ENCODE measurements at regions not wholly inside any gene's neighbourhood (a gene's known extent, or its start where the extent isn't known, plus 50 kb on each side); places are given as distances from the start of the nearest gene placed in this dataset.

DNA sequence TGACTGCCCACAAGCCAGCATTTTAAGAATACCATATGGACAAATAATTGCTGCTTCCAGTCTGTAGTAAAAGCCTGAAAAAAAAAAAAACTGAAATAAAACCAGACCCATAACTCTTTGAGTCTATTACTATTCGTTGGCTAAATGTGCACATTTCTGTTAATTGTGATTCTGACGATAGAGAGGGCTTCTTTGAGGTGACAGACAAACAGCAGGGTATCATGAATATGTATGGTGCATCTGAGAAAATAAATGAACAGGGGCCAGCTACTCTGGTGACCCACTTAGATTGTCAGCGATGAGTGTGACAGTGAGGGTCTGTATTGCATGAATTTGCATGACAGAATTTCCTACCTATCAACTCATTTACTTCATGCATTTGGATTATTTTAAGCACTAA, 427.8 kb upstream of the SOX11 start:
- Histone ChIP-seq H3K27me3 (ENCODE audit: control insufficient read depth in 1 of 2, insufficient read depth in 2 of 2, low read length in 2 of 2) (no peaks in the 10 kb centered on the region), H3K27ac (ENCODE audit: extremely low read length, insufficient read depth, low read length) (no peak overlapping the region), H3K4me1 (ENCODE audit: insufficient read depth, low read length) (no peaks in the 10 kb centered on the region), H2AFZ (ENCODE audit: low read length) (no peak overlapping the region), H3K79me2 (ENCODE audit: insufficient read depth, low read length) (no peaks in the 10 kb centered on the region), H3K9ac (ENCODE audit: insufficient read depth, low read depth, low read length) (no peak overlapping the region), H3K4me2 (ENCODE audit: low read depth, low read length) (no peak overlapping the region), H3K4me3 (replicated peaks in 1 of 3; ENCODE audit: insufficient read depth in 1 of 3, low read depth in 2 of 3, low read length in 3 of 3) (no peak overlapping the region), H3K36me3 (replicated peaks in 1 of 2; ENCODE audit: control insufficient read depth in 1 of 2, insufficient read depth in 2 of 2, low read length in 2 of 2) (no peaks in the 10 kb centered on the region), H3K9me3 (ENCODE audit: low read length) (peaks cover 90% of the 10 kb centered on the region), H4K20me1 (ENCODE audit: insufficient read depth, low read length) (no peaks in the 10 kb centered on the region)
- 2% methylated on average over 3 of the region's 3 CpGs for WGBS (ENCODE audit: low lambda C conversion rate)
- no TSS peak for BruUV-seq (replicated peaks)
- in situ Hi-C loops (cut with HindIII; ENCODE audit: extremely low pct_ligation_motif_present, low pct_unique_long_range_greater_than_20kb) (no loop called here), intact Hi-C loops (cut with micrococcal nuclease; ENCODE audit: unreplicated experiment) (loop anchor here (5.0 kb wide), 1 partner anchor 758 kb away; no protein-coding TSS in a partner anchor)
- TF ChIP-seq DR1 (CRISPR knock-in tag; IDR thresholded peaks at IDR 0.05) (no peak), CHCHD3 (CRISPR knock-in tag; IDR thresholded peaks at IDR 0.05) (no peak), ATF1 (CRISPR knock-in tag; IDR thresholded peaks at IDR 0.05) (no peak), ZNF749 (CRISPR knock-in tag; IDR thresholded peaks at IDR 0.05; ENCODE audit: borderline replicate concordance) (no peak)
- TF ChIP-seq, protein P1, sequence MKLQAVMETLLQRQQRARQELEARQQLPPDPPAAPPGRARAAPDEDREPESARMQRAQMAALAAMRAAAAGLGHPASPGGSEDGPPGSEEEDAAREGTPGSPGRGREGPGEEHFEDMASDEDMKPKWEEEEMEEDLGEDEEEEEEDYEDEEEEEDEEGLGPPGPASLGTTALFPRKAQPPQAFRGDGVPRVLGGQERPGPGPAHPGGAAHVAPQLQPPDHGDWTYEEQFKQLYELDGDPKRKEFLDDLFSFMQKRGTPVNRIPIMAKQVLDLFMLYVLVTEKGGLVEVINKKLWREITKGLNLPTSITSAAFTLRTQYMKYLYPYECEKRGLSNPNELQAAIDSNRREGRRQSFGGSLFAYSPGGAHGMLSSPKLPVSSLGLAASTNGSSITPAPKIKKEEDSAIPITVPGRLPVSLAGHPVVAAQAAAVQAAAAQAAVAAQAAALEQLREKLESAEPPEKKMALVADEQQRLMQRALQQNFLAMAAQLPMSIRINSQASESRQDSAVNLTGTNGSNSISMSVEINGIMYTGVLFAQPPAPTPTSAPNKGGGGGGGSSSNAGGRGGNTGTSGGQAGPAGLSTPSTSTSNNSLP (IDR thresholded peaks at IDR 0.05; ENCODE audit: low read depth, low read length), result no peak
- DNase-seq (ENCODE audit: low spot score) (no peak), FAIRE-seq (no peak), ATAC-seq (no peak)
- ChIA-PET POLR2A (no interaction called here), CTCF (ENCODE audit: low intra/inter-chr PET ratio, low total read pairs) (no interaction called here)

DNA sequence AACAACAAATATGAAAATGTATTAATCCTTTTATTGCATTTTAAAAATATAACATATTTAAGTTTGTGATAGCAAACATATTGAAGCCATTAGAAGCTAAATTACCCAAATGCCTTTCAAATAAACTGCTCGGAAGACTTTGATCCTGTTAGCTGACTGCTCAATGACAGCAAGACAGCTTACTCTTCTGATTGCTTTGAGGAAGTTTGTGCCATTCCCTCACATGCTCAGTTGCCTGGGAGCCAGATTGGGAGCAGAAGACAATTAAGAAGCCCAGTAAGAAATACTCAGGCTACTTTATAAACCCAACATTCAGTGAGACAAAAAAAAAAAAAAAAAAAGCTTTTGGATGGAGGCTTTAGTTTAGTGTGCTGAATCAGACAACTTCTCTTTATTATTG, 407.1 kb upstream of the SOX11 start:
- CTCF ChIA-PET (ENCODE audit: low intra/inter-chr PET ratio, low total read pairs), result no interaction called here
- FAIRE-seq, result no peak
- Histone ChIP-seq H3K27ac (ENCODE audit: extremely low read length, insufficient read depth, low read length) (no peak overlapping the region), H3K79me2 (ENCODE audit: insufficient read depth, low read length) (no peaks in the 10 kb centered on the region), H3K4me1 (ENCODE audit: insufficient read depth, low read length) (no peaks in the 10 kb centered on the region), H3K36me3 (replicated peaks in 1 of 2; ENCODE audit: control insufficient read depth in 1 of 2, insufficient read depth in 2 of 2, low read length in 2 of 2) (no peaks in the 10 kb centered on the region), H3K27me3 (ENCODE audit: control insufficient read depth in 1 of 2, insufficient read depth in 2 of 2, low read length in 2 of 2) (no peaks in the 10 kb centered on the region; a peak in 1 of 5 replicates), H3K9ac (ENCODE audit: insufficient read depth, low read depth, low read length) (no peak overlapping the region), H2AFZ (ENCODE audit: low read length) (no peak overlapping the region), H4K20me1 (ENCODE audit: insufficient read depth, low read length) (no peaks in the 10 kb centered on the region), H3K4me3 (replicated peaks in 1 of 3; ENCODE audit: insufficient read depth in 1 of 3, low read depth in 2 of 3, low read length in 3 of 3) (no peak overlapping the region), H3K4me2 (ENCODE audit: low read depth, low read length) (no peak overlapping the region), H3K9me3 (ENCODE audit: low read length) (peaks cover 88% of the 10 kb centered on the region)
- no peak for DNase-seq (ENCODE audit: low spot score)
- intact Hi-C loops (cut with micrococcal nuclease; ENCODE audit: unreplicated experiment) (no loop called here), in situ Hi-C loops (cut with HindIII; ENCODE audit: extremely low pct_ligation_motif_present, low pct_unique_long_range_greater_than_20kb) (no loop called here)
- no peak for ATAC-seq
- TF ChIP-seq, protein P2, sequence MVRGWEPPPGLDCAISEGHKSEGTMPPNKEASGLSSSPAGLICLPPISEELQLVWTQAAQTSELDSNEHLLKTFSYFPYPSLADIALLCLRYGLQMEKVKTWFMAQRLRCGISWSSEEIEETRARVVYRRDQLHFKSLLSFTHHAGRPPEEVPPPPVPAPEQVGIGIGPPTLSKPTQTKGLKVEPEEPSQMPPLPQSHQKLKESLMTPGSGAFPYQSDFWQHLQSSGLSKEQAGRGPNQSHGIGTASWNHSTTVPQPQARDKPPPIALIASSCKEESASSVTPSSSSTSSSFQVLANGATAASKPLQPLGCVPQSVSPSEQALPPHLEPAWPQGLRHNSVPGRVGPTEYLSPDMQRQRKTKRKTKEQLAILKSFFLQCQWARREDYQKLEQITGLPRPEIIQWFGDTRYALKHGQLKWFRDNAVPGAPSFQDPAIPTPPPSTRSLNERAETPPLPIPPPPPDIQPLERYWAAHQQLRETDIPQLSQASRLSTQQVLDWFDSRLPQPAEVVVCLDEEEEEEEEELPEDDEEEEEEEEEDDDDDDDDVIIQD (CRISPR knock-in tag; IDR thresholded peaks at IDR 0.05; ENCODE audit: low read depth), result no peak
- TF ChIP-seq, protein P3, sequence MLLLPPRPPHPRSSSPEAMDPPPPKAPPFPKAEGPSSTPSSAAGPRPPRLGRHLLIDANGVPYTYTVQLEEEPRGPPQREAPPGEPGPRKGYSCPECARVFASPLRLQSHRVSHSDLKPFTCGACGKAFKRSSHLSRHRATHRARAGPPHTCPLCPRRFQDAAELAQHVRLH (CRISPR knock-in tag; IDR thresholded peaks at IDR 0.05; ENCODE audit: borderline replicate concordance, low read depth), result no peak
- TF ChIP-seq, protein P4, sequence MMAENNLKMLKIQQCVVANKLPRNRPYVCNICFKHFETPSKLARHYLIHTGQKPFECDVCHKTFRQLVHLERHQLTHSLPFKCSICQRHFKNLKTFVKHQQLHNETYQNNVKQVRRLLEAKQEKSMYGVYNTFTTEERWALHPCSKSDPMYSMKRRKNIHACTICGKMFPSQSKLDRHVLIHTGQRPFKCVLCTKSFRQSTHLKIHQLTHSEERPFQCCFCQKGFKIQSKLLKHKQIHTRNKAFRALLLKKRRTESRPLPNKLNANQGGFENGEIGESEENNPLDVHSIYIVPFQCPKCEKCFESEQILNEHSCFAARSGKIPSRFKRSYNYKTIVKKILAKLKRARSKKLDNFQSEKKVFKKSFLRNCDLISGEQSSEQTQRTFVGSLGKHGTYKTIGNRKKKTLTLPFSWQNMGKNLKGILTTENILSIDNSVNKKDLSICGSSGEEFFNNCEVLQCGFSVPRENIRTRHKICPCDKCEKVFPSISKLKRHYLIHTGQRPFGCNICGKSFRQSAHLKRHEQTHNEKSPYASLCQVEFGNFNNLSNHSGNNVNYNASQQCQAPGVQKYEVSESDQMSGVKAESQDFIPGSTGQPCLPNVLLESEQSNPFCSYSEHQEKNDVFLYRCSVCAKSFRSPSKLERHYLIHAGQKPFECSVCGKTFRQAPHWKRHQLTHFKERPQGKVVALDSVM (CRISPR knock-in tag; IDR thresholded peaks at IDR 0.05), result no peak
- TF ChIP-seq ZNF232 (CRISPR knock-in tag; IDR thresholded peaks at IDR 0.05; ENCODE audit: borderline replicate concordance), result no peak
- no peak for TF ChIP-seq SKI (IDR thresholded peaks at IDR 0.05; ENCODE audit: partially characterized antibody)
- POLR2A ChIA-PET, result no interaction called here
- WGBS (ENCODE audit: low lambda C conversion rate), result 21% methylated on average over 1 of the region's 1 CpG
- no TSS peak for BruUV-seq (replicated peaks)
